ENCODE measurements at regions not wholly inside any gene's neighbourhood (a gene's known extent, or its start where the extent isn't known, plus 50 kb on each side); places are given as distances from the start of the nearest gene placed in this dataset.
"Not testable (repeated sequence)": the region's sequence is repeated elsewhere in the genome, so short reads cannot be mapped to it uniquely, and the experiment has no call there.

DNA sequence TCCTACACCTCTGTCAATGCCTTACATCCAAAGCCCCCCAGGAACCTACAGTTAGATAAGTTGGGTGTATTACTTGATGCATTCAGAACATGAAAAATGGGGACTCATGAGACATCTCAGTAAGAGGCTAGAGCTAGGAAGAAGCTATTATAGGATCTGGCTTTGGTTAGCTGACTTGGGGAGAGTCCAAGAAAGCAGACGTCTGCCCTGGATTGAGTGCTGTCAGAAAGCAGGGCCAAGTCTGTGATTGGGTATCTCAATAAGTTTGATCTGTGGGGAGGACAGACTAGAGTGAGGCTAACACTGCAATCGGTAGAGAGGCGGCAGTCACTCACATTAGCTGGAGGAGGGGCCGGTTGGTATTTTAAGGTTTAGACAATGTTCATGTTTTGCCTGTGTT, 79.4 kb upstream of the LRFN2 start:
- Histone ChIP-seq H3K27ac (ENCODE audit: low read depth, low read length) (no peak overlapping the region), H3K36me3 (ENCODE audit: control insufficient read depth, insufficient read depth, low read length) (no peaks in the 10 kb centered on the region), H3K4me3 (ENCODE audit: low read length) (no peak overlapping the region), H3K9ac (ENCODE audit: extremely low read depth, low read length, poor library complexity, severe bottlenecking) (no peak overlapping the region), H3K27me3 (ENCODE audit: control insufficient read depth, insufficient read depth, low read length, poor library complexity, severe bottlenecking) (peaks cover 3% of the 10 kb centered on the region), H3K9me3 (ENCODE audit: control insufficient read depth, low read length) (peaks cover 18% of the 10 kb centered on the region), H3K4me1 (ENCODE audit: control insufficient read depth, insufficient read depth, low read length) (no peaks in the 10 kb centered on the region)
- Mint-ChIP-seq H3K36me3 (ENCODE audit: low read depth) (no peaks in the 10 kb centered on the region), H3K27ac (no peak overlapping the region), H3K4me3 (no peak overlapping the region), H3K4me1 (no peaks in the 10 kb centered on the region), H3K9me3 (peaks cover 27% of the 10 kb centered on the region), H3K27me3 (ENCODE audit: insufficient read depth) (no peaks in the 10 kb centered on the region)
- no peak for DNase-seq
- 93 to 100% methylated on average over 2 to 4 of the region's 4 CpGs for WGBS, 2 experiments (ENCODE audit: insufficient coverage in 1 of 2, insufficient read length in 1 of 2)
- TF ChIP-seq, protein P1, sequence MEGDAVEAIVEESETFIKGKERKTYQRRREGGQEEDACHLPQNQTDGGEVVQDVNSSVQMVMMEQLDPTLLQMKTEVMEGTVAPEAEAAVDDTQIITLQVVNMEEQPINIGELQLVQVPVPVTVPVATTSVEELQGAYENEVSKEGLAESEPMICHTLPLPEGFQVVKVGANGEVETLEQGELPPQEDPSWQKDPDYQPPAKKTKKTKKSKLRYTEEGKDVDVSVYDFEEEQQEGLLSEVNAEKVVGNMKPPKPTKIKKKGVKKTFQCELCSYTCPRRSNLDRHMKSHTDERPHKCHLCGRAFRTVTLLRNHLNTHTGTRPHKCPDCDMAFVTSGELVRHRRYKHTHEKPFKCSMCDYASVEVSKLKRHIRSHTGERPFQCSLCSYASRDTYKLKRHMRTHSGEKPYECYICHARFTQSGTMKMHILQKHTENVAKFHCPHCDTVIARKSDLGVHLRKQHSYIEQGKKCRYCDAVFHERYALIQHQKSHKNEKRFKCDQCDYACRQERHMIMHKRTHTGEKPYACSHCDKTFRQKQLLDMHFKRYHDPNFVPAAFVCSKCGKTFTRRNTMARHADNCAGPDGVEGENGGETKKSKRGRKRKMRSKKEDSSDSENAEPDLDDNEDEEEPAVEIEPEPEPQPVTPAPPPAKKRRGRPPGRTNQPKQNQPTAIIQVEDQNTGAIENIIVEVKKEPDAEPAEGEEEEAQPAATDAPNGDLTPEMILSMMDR (conservative IDR thresholded peaks at IDR 0.05), result no peak

DNA sequence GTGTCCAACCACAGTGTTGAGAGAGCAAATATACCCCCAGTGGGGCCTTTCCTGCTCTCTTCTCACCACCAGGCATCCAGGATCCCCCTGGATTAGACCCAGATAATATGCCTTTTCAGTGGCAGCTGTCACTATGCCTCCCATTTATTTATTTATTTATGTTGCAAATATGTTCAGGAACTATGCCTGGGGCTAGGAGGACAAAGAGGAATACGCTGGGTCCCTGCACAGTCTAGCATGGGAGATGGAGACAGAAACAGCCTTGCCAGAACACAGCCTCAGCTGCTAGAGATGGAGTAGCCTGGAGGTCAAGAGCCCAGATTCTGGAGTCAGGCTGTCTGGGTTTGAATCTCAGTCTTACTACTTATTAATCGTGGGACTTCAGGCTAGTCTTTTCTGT, 74.6 kb upstream of the LRFN2 start:
- Histone ChIP-seq H3K27me3 (ENCODE audit: control insufficient read depth, insufficient read depth, low read length, poor library complexity, severe bottlenecking) (peaks cover 6% of the 10 kb centered on the region), H3K36me3 (ENCODE audit: control insufficient read depth, insufficient read depth, low read length) (no peaks in the 10 kb centered on the region), H3K27ac (ENCODE audit: low read depth, low read length) (no peak overlapping the region), H3K9ac (ENCODE audit: extremely low read depth, low read length, poor library complexity, severe bottlenecking) (no peak overlapping the region), H3K9me3 (ENCODE audit: control insufficient read depth, low read length) (peaks cover 18% of the 10 kb centered on the region), H3K4me1 (ENCODE audit: control insufficient read depth, insufficient read depth, low read length) (no peaks in the 10 kb centered on the region), H3K4me3 (ENCODE audit: low read length) (no peak overlapping the region)
- no peak for DNase-seq
- 94% methylated on average over 2 of the region's 2 CpGs; no CpG with 5 or more reads in 1 of the 2 experiments for WGBS, 2 experiments (ENCODE audit: insufficient coverage in 1 of 2, insufficient read length in 1 of 2)
- Mint-ChIP-seq H3K9me3 (peaks cover 27% of the 10 kb centered on the region), H3K4me3 (no peak overlapping the region), H3K36me3 (ENCODE audit: low read depth) (no peaks in the 10 kb centered on the region), H3K4me1 (no peaks in the 10 kb centered on the region), H3K27me3 (ENCODE audit: insufficient read depth) (peaks cover 3% of the 10 kb centered on the region), H3K27ac (no peak overlapping the region)
- TF ChIP-seq, protein P1 (conservative IDR thresholded peaks at IDR 0.05), result no peak

DNA sequence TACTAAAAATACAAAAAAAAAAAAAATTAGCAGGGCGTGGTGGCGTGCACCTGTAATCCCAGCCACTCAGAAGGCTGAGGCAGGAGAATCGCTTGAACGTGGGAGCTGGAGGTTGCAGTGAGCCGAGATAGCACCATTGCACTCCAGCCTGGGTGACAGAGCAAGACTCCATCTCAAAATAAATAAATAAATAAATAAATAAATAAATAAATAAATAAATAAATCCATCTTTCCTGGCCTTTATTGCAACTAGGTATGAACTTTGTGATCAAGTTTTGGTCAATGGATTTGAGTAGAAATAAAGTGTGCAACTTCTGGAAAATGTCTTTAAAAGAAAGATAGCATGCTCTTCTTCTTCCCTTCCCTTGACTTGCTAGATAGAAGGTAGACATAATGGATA, 69.6 kb upstream of the LRFN2 start:
- H3K27ac ChIP-seq (ENCODE audit: low read depth, low read length); DNase-seq; H3K4me1 ChIP-seq (ENCODE audit: control insufficient read depth, insufficient read depth, low read length); H3K9me3 Mint-ChIP-seq; H3K4me3 Mint-ChIP-seq; H3K9ac ChIP-seq (ENCODE audit: extremely low read depth, low read length, poor library complexity, severe bottlenecking); H3K36me3 Mint-ChIP-seq (ENCODE audit: low read depth); H3K4me3 ChIP-seq (ENCODE audit: low read length); H3K9me3 ChIP-seq (ENCODE audit: control insufficient read depth, low read length); H3K27me3 ChIP-seq (ENCODE audit: control insufficient read depth, insufficient read depth, low read length, poor library complexity, severe bottlenecking); H3K4me1 Mint-ChIP-seq; H3K36me3 ChIP-seq (ENCODE audit: control insufficient read depth, insufficient read depth, low read length); H3K27me3 Mint-ChIP-seq (ENCODE audit: insufficient read depth); H3K27ac Mint-ChIP-seq: not testable (repeated sequence)
- 94% methylated on average over 5 of the region's 5 CpGs; no CpG with 5 or more reads in 1 of the 2 experiments for WGBS, 2 experiments (ENCODE audit: insufficient coverage in 1 of 2, insufficient read length in 1 of 2)

DNA sequence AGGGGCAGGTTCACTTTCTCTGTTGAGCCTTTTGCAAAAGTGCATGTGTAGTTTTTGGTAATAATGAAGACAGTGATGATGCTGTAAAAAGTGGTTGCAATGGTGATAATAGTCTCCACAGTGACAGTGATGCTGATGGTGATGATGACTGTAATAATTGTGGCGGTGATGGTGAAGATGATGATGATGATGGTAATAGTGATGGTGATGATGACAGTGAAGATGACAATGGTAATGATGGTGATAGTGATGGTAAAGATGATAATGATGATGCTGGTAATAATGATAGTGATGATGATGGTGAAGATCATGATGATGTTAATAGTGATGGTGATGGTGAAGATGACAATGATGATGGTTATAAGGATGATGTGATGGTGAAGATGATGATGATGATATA, 67.7 kb upstream of the LRFN2 start:
- TF ChIP-seq, protein P1 (conservative IDR thresholded peaks at IDR 0.05), result no peak
- 87 to 94% methylated on average over 1 of the region's 1 CpG for WGBS, 2 experiments (ENCODE audit: insufficient coverage in 1 of 2, insufficient read length in 1 of 2)
- Histone ChIP-seq H3K9me3 (ENCODE audit: control insufficient read depth, low read length) (no peaks in the 10 kb centered on the region), H3K9ac (ENCODE audit: extremely low read depth, low read length, poor library complexity, severe bottlenecking) (no peak overlapping the region), H3K4me1 (ENCODE audit: control insufficient read depth, insufficient read depth, low read length) (no peaks in the 10 kb centered on the region), H3K27ac (ENCODE audit: low read depth, low read length) (no peak overlapping the region), H3K4me3 (ENCODE audit: low read length) (no peak overlapping the region), H3K36me3 (ENCODE audit: control insufficient read depth, insufficient read depth, low read length) (no peaks in the 10 kb centered on the region), H3K27me3 (ENCODE audit: control insufficient read depth, insufficient read depth, low read length, poor library complexity, severe bottlenecking) (no peaks in the 10 kb centered on the region)
- H3K4me3 Mint-ChIP-seq, result no peak overlapping the region
- no peak for DNase-seq
- no peaks in the 10 kb centered on the region for H3K9me3 Mint-ChIP-seq
- no peak overlapping the region for H3K27ac Mint-ChIP-seq
- peaks cover 3% of the 10 kb centered on the region for H3K27me3 Mint-ChIP-seq (ENCODE audit: insufficient read depth)
- H3K36me3 Mint-ChIP-seq (ENCODE audit: low read depth), result no peaks in the 10 kb centered on the region
- H3K4me1 Mint-ChIP-seq, result peaks cover 6% of the 10 kb centered on the region
